Bronchial epithelial cell (primary cell): ENCODE measurements at regions not wholly inside any gene's neighbourhood (a gene's known extent, or its start where the extent isn't known, plus 50 kb on each side); places are given as distances from the start of the nearest gene placed in this dataset.

Experiments
- DNase-seq: peaks from one replicate; pipeline ENCODE4 v3.0.0-alpha.2; 2010; ENCODE audit warnings: low read depth
- FAIRE-seq: peaks from 2 replicates; lab custom pipeline; 2011; peaks lifted over from hg19 to GRCh38; lab: Jason Lieb, UNC
- H3K27me3 ChIP-seq: 2 replicates; pipeline ENCODE4 v1.5.1; 2011; ENCODE audit warnings: low read length; ENCODE audit not compliant: control insufficient read depth, insufficient read depth
- H3K36me3 ChIP-seq: 2 replicates; pipeline ENCODE4 v1.5.1; 2011; ENCODE audit warnings: low read length; ENCODE audit not compliant: control insufficient read depth, insufficient read depth
- H3K4me3 ChIP-seq: 2 replicates; pipeline ENCODE4 v1.5.1; 2011; ENCODE audit warnings: mild to moderate bottlenecking, low read depth, low read length, control low read depth
- CTCF ChIP-seq: IDR thresholded peaks from 2 replicates; pipeline ENCODE4 v1.5.1; 2011; ENCODE audit warnings: mild to moderate bottlenecking, moderate library complexity, low read length, control low read depth, inconsistent platforms; ENCODE audit not compliant: insufficient read depth, severe bottlenecking

GRCh38 chr16:86217891-86218270, 292.4 kb upstream of the FOXF1 start:
- Histone ChIP-seq H3K27me3 (no peaks in the 10 kb centered on the region), H3K4me3 (no peak overlapping the region), H3K36me3 (no peaks in the 10 kb centered on the region)
- no peak for TF ChIP-seq CTCF
- DNase-seq (no peak), FAIRE-seq (no peak)

GRCh38 chr16:86218479-86219170, 291.7 kb upstream of the FOXF1 start:
- no peak for TF ChIP-seq CTCF
- no peaks in the 10 kb centered on the region for H3K27me3 ChIP-seq
- DNase-seq: no peak

GRCh38 chr16:86219655-86220445, 290.5 kb upstream of the FOXF1 start:
- no peak for DNase-seq

More at GRCh38 chr16:86218479-86219170, 291.7 kb upstream of the FOXF1 start:
- H3K36me3 ChIP-seq: no peaks in the 10 kb centered on the region
- H3K4me3 ChIP-seq: no peak overlapping the region
- FAIRE-seq: peak; percentile 73

GRCh38 chr16:86220561-86220960, 289.8 kb upstream of the FOXF1 start:
- no peaks in the 10 kb centered on the region for H3K36me3 ChIP-seq
- no peaks in the 10 kb centered on the region for H3K27me3 ChIP-seq
- FAIRE-seq (no peak), DNase-seq (no peak)
- H3K4me3 ChIP-seq: no peak overlapping the region
- TF ChIP-seq CTCF: no peak

More at GRCh38 chr16:86219655-86220445, 290.5 kb upstream of the FOXF1 start:
- Histone ChIP-seq H3K27me3 (no peaks in the 10 kb centered on the region), H3K36me3 (no peaks in the 10 kb centered on the region), H3K4me3 (no peak overlapping the region)
- no peak for FAIRE-seq
- no peak for TF ChIP-seq CTCF

GRCh38 chr16:86221085-86221484, 289.2 kb upstream of the FOXF1 start:
- no peaks in the 10 kb centered on the region for H3K27me3 ChIP-seq
- DNase-seq: no peak
- TF ChIP-seq CTCF: no peak
- FAIRE-seq: no peak
- H3K4me3 ChIP-seq: no peak overlapping the region
- H3K36me3 ChIP-seq: no peaks in the 10 kb centered on the region
